GM23338 (cell line): ENCODE measurements at regions not wholly inside any gene's neighbourhood (a gene's known extent, or its start where the extent isn't known, plus 50 kb on each side); places are given as distances from the start of the nearest gene placed in this dataset.

Experiments used
- ATAC-seq: fragments of 200-7000 bp; cut with Tn5 transposase; 3 replicates; pipeline ENCODE4 v1.9.1; 2020
- DNase-seq: peaks from one replicate; pipeline ENCODE4 v3.0.0-alpha.2; 2015; ENCODE audit warnings: low spot score
- H2AFZ ChIP-seq: fragments of 200-600 bp; sonication (generic); 2 replicates; pipeline ENCODE4 v1.8.0; 2016; ENCODE audit warnings: antibody characterized with exemption, mild to moderate bottlenecking, moderate library complexity
- H3F3A ChIP-seq: fragments of 200-600 bp; sonication (generic); replicated peaks from 2 replicates; pipeline ENCODE4 v1.8.0; 2017; ENCODE audit warnings: antibody characterized with exemption, mixed run types, low read depth
- H3K27ac ChIP-seq: fragments of 200-600 bp; sonication (generic); 2 replicates; pipeline ENCODE4 v1.6.1; 2016; ENCODE audit warnings: low read depth
- H3K27me3 ChIP-seq: fragments of 200-600 bp; sonication (generic); 2 replicates; pipeline ENCODE4 v1.8.0; 2016; ENCODE audit warnings: mild to moderate bottlenecking, mixed run types, moderate library complexity; ENCODE audit not compliant: insufficient read depth
- H3K36me3 ChIP-seq: fragments of 200-600 bp; sonication (generic); 2 replicates; pipeline ENCODE4 v1.8.0; 2016; ENCODE audit warnings: mild to moderate bottlenecking; ENCODE audit not compliant: insufficient read depth
- H3K4me1 ChIP-seq: fragments of 200-600 bp; sonication (generic); 2 replicates; pipeline ENCODE4 v1.8.0; 2016; ENCODE audit warnings: mild to moderate bottlenecking, moderate library complexity; ENCODE audit not compliant: insufficient read depth
- H3K4me2 ChIP-seq: fragments of 200-600 bp; sonication (generic); 2 replicates; pipeline ENCODE4 v1.7.1; 2017; ENCODE audit warnings: mixed run types
- H3K4me3 ChIP-seq: fragments of 200-600 bp; sonication (generic); 2 replicates; pipeline ENCODE4 v1.6.1; 2016; ENCODE audit warnings: mixed run types
- H3K79me2 ChIP-seq: fragments of 200-600 bp; sonication (generic); replicated peaks from 2 replicates; pipeline ENCODE4 v1.8.0; 2017; ENCODE audit warnings: mild to moderate bottlenecking; ENCODE audit not compliant: insufficient read depth
- H3K9me2 ChIP-seq: fragments of 200-600 bp; sonication (generic); 2 replicates; pipeline ENCODE4 v1.8.0; 2017; ENCODE audit not compliant: insufficient read depth
- H4K20me1 ChIP-seq: fragments of 200-600 bp; sonication (generic); replicated peaks from 2 replicates; pipeline ENCODE4 v1.8.0; 2017; ENCODE audit warnings: mild to moderate bottlenecking; ENCODE audit not compliant: insufficient read depth
- H3K27ac Mint-ChIP-seq: 2 replicates; pipeline ENCODE4 v1.8.0; 2020; ENCODE audit warnings: inconsistent platforms, mild to moderate bottlenecking, moderate library complexity, mixed read lengths
- H3K27me3 Mint-ChIP-seq: 3 replicates; pipeline ENCODE4 v1.8.0; 2022; ENCODE audit warnings: low read depth, mild to moderate bottlenecking, moderate library complexity, mixed read lengths, inconsistent platforms; ENCODE audit not compliant: insufficient read depth, poor library complexity
- H3K36me3 Mint-ChIP-seq: 3 replicates; pipeline ENCODE4 v1.8.0; 2021; ENCODE audit warnings: low read depth, mild to moderate bottlenecking, inconsistent platforms, moderate library complexity, mixed read lengths
- H3K4me1 Mint-ChIP-seq: 3 replicates; pipeline ENCODE4 v1.8.0; 2020; ENCODE audit warnings: mild to moderate bottlenecking, inconsistent platforms, mixed read lengths
- H3K4me3 Mint-ChIP-seq: 3 replicates; pipeline ENCODE4 v1.8.0; 2021; ENCODE audit warnings: moderate library complexity, mild to moderate bottlenecking, inconsistent platforms, mixed read lengths
- H3K9me3 Mint-ChIP-seq: 3 replicates; pipeline ENCODE4 v1.8.0; 2020; ENCODE audit warnings: moderate library complexity, mild to moderate bottlenecking, inconsistent platforms, mixed read lengths
- CREB1 ChIP-seq: fragments of 250-450 bp; sonication (Bioruptor Pico); IDR thresholded peaks from 2 replicates; pipeline ENCODE4 v1.5.0; 2020; ENCODE audit warnings: low read depth, mild to moderate bottlenecking, moderate library complexity
- ETS1 ChIP-seq: IDR thresholded peaks from 2 replicates; pipeline ENCODE4 v1.6.1; 2016; ENCODE audit warnings: antibody characterized with exemption
- EZH2 ChIP-seq: fragments of 200-600 bp; sonication (generic); IDR thresholded peaks from one replicate; pipeline ENCODE4 v1.8.0; 2017; ENCODE audit warnings: antibody characterized with exemption, mild to moderate bottlenecking, low read depth; ENCODE audit not compliant: unreplicated experiment
- EZH2phosphoT487 ChIP-seq: fragments of 200-600 bp; sonication (generic); IDR thresholded peaks from one replicate; pipeline ENCODE4 v1.8.1; 2018; ENCODE audit warnings: antibody characterized with exemption; ENCODE audit not compliant: unreplicated experiment
- JUNB ChIP-seq: IDR thresholded peaks from one replicate; pipeline ENCODE4 v1.6.1; 2016; ENCODE audit warnings: antibody characterized with exemption; ENCODE audit not compliant: unreplicated experiment
- NANOG ChIP-seq: IDR thresholded peaks from 2 replicates; pipeline ENCODE4 v1.6.1; 2016; ENCODE audit warnings: antibody characterized with exemption, borderline replicate concordance
- POLR2AphosphoS5 ChIP-seq: IDR thresholded peaks from 2 replicates; pipeline ENCODE4 v1.6.1; 2016; ENCODE audit warnings: antibody characterized with exemption, low read depth
- REST ChIP-seq: IDR thresholded peaks from one replicate; pipeline ENCODE4 v1.6.1; 2018; ENCODE audit warnings: antibody characterized with exemption; ENCODE audit not compliant: unreplicated experiment
- STAT1 ChIP-seq: IDR thresholded peaks from one replicate; pipeline ENCODE4 v1.6.1; 2016; ENCODE audit warnings: antibody characterized with exemption; ENCODE audit not compliant: unreplicated experiment
- ZNF114 ChIP-seq: fragments of 250-450 bp; sonication (Bioruptor Pico); IDR thresholded peaks from 2 replicates; pipeline ENCODE4 v1.5.0; 2020; ENCODE audit warnings: mild to moderate bottlenecking, moderate library complexity
- ZNF331 ChIP-seq: fragments of 250-450 bp; sonication (Bioruptor Pico); IDR thresholded peaks from 2 replicates; pipeline ENCODE4 v1.5.0; 2020; ENCODE audit warnings: low read depth, mild to moderate bottlenecking, moderate library complexity
- TF ChIP-seq, protein P1 (sequence below): fragments of 250-450 bp; sonication (Bioruptor Pico); IDR thresholded peaks from 2 replicates; pipeline ENCODE4 v1.5.0; 2020; ENCODE audit warnings: mild to moderate bottlenecking, moderate library complexity

GRCh38 chr3:86481636-86482035, 509.3 kb downstream of the VGLL3 start:
- H3K36me3 Mint-ChIP-seq, result no peaks in the 10 kb centered on the region; the same call in 2 of the 3 replicates
- Histone ChIP-seq H3K27ac (no peak overlapping the region), H3K36me3 (no peaks in the 10 kb centered on the region), H3K27me3 (no peaks in the 10 kb centered on the region), H3K4me2 (no peak overlapping the region), H4K20me1 (no peaks in the 10 kb centered on the region), H3K4me3 (no peak overlapping the region), H2AFZ (no peak overlapping the region), H3K4me1 (no peaks in the 10 kb centered on the region), H3K79me2 (no peaks in the 10 kb centered on the region), H3K9me2 (0 out of 2 replicates have a peak, but pooled peaks cover 3% of the 10 kb centered on the region), H3F3A (no peaks in the 10 kb centered on the region)
- no peaks in the 10 kb centered on the region for H3K4me1 Mint-ChIP-seq
- H3K4me3 Mint-ChIP-seq, result no peak overlapping the region
- TF ChIP-seq POLR2AphosphoS5 (no peak), JUNB (no peak), ETS1 (no peak), EZH2 (no peak), EZH2phosphoT487 (no peak), STAT1 (no peak), CREB1 (CRISPR knock-in tag) (no peak), ZNF331 (CRISPR knock-in tag) (no peak), NANOG (no peak), REST (no peak), ZNF114 (no peak)
- TF ChIP-seq, protein P1, sequence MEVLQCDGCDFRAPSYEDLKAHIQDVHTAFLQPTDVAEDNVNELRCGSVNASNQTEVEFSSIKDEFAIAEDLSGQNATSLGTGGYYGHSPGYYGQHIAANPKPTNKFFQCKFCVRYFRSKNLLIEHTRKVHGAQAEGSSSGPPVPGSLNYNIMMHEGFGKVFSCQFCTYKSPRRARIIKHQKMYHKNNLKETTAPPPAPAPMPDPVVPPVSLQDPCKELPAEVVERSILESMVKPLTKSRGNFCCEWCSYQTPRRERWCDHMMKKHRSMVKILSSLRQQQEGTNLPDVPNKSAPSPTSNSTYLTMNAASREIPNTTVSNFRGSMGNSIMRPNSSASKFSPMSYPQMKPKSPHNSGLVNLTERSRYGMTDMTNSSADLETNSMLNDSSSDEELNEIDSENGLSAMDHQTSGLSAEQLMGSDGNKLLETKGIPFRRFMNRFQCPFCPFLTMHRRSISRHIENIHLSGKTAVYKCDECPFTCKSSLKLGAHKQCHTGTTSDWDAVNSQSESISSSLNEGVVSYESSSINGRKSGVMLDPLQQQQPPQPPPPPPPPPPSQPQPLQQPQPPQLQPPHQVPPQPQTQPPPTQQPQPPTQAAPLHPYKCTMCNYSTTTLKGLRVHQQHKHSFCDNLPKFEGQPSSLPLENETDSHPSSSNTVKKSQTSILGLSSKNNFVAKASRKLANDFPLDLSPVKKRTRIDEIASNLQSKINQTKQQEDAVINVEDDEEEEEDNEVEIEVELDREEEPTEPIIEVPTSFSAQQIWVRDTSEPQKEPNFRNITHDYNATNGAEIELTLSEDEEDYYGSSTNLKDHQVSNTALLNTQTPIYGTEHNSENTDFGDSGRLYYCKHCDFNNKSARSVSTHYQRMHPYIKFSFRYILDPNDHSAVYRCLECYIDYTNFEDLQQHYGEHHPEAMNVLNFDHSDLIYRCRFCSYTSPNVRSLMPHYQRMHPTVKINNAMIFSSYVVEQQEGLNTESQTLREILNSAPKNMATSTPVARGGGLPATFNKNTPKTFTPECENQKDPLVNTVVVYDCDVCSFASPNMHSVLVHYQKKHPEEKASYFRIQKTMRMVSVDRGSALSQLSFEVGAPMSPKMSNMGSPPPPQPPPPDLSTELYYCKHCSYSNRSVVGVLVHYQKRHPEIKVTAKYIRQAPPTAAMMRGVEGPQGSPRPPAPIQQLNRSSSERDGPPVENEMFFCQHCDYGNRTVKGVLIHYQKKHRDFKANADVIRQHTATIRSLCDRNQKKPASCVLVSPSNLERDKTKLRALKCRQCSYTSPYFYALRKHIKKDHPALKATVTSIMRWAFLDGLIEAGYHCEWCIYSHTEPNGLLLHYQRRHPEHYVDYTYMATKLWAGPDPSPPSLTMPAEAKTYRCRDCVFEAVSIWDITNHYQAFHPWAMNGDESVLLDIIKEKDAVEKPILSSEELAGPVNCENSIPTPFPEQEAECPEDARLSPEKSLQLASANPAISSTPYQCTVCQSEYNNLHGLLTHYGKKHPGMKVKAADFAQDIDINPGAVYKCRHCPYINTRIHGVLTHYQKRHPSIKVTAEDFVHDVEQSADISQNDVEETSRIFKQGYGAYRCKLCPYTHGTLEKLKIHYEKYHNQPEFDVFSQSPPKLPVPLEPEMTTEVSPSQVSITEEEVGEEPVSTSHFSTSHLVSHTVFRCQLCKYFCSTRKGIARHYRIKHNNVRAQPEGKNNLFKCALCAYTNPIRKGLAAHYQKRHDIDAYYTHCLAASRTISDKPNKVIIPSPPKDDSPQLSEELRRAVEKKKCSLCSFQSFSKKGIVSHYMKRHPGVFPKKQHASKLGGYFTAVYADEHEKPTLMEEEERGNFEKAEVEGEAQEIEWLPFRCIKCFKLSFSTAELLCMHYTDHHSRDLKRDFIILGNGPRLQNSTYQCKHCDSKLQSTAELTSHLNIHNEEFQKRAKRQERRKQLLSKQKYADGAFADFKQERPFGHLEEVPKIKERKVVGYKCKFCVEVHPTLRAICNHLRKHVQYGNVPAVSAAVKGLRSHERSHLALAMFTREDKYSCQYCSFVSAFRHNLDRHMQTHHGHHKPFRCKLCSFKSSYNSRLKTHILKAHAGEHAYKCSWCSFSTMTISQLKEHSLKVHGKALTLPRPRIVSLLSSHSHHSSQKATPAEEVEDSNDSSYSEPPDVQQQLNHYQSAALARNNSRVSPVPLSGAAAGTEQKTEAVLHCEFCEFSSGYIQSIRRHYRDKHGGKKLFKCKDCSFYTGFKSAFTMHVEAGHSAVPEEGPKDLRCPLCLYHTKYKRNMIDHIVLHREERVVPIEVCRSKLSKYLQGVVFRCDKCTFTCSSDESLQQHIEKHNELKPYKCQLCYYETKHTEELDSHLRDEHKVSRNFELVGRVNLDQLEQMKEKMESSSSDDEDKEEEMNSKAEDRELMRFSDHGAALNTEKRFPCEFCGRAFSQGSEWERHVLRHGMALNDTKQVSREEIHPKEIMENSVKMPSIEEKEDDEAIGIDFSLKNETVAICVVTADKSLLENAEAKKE (CRISPR knock-in tag), result no peak
- H3K27me3 Mint-ChIP-seq, result peaks cover 3% of the 10 kb centered on the region
- no peak for DNase-seq
- no peak for ATAC-seq
- no peak overlapping the region for H3K27ac Mint-ChIP-seq
- H3K9me3 Mint-ChIP-seq, result no peaks in the 10 kb centered on the region
